H9 (cell line): ENCODE measurements at regions not wholly inside any gene's neighbourhood (a gene's known extent, or its start where the extent isn't known, plus 50 kb on each side); places are given as distances from the start of the nearest gene placed in this dataset.

Experiments used
- DNase-seq: peaks from one replicate; pipeline ENCODE4 v3.0.0-alpha.2; 2017
- H2AFZ ChIP-seq: one replicate; pipeline ENCODE4 v1.6.1; 2013; ENCODE audit warnings: mild to moderate bottlenecking, low read length, control low read depth, moderate library complexity
- H2AK5ac ChIP-seq: 2 replicates; pipeline ENCODE4 v1.6.1; 2013; ENCODE audit warnings: low read length, control low read depth, mixed read lengths; ENCODE audit not compliant: insufficient read length
- H2BK120ac ChIP-seq: one replicate; pipeline ENCODE4 v1.6.1; 2013; ENCODE audit warnings: low read depth, mild to moderate bottlenecking, low read length, control low read depth, inconsistent platforms; ENCODE audit not compliant: poor library complexity, severe bottlenecking
- H2BK12ac ChIP-seq: 2 replicates; pipeline ENCODE4 v1.6.1; 2013; ENCODE audit warnings: low read length, control low read depth, mixed read lengths, low read depth; ENCODE audit not compliant: insufficient read length
- H2BK15ac ChIP-seq: 2 replicates; pipeline ENCODE4 v1.6.1; 2013; ENCODE audit warnings: low read depth, low read length, control low read depth
- H2BK20ac ChIP-seq: one replicate; pipeline ENCODE4 v1.6.1; 2013; ENCODE audit warnings: low read depth, mild to moderate bottlenecking, low read length, control low read depth, inconsistent platforms; ENCODE audit not compliant: poor library complexity, severe bottlenecking
- H2BK5ac ChIP-seq: 2 replicates; pipeline ENCODE4 v1.6.1; 2013; ENCODE audit warnings: low read length, control low read depth, mixed read lengths; ENCODE audit not compliant: insufficient read length
- H3K14ac ChIP-seq: 2 replicates; pipeline ENCODE4 v1.6.1; 2013; ENCODE audit warnings: low read length, control low read depth; ENCODE audit not compliant: insufficient read depth
- H3K18ac ChIP-seq: 2 replicates; pipeline ENCODE4 v1.6.1; 2013; ENCODE audit warnings: low read depth, mild to moderate bottlenecking, mixed read lengths, low read length, control low read depth; ENCODE audit not compliant: insufficient read length
- H3K23ac ChIP-seq: 2 replicates; pipeline ENCODE4 v1.6.1; 2013; ENCODE audit warnings: low read length, control low read depth, mixed read lengths, low read depth; ENCODE audit not compliant: insufficient read length
- H3K23me2 ChIP-seq: 2 replicates; pipeline ENCODE4 v1.6.1; 2013; ENCODE audit warnings: low read depth, mild to moderate bottlenecking, mixed read lengths, low read length, control low read depth; ENCODE audit not compliant: insufficient read length, poor library complexity, severe bottlenecking
- H3K27ac ChIP-seq: 2 replicates; pipeline ENCODE4 v1.5.1; 2013; ENCODE audit warnings: low read length, control low read depth, mixed read lengths, low read depth; ENCODE audit not compliant: insufficient read length
- H3K27me3 ChIP-seq: 2 replicates; pipeline ENCODE4 v1.6.1; 2013; ENCODE audit warnings: low read length, control low read depth, inconsistent platforms; ENCODE audit not compliant: insufficient read depth
- H3K4ac ChIP-seq: 2 replicates; pipeline ENCODE4 v1.6.1; 2013; ENCODE audit warnings: low read depth, mild to moderate bottlenecking, control low read depth, inconsistent platforms, low read length, moderate library complexity
- H3K4me1 ChIP-seq: 2 replicates; pipeline ENCODE4 v1.6.1; 2013; ENCODE audit warnings: low read length, control low read depth, inconsistent platforms; ENCODE audit not compliant: insufficient read depth
- H3K4me2 ChIP-seq: 2 replicates; pipeline ENCODE4 v1.6.1; 2013; ENCODE audit warnings: low read length, control low read depth, mixed read lengths; ENCODE audit not compliant: insufficient read length, insufficient read depth
- H3K56ac ChIP-seq: 2 replicates; pipeline ENCODE4 v1.6.1; 2013; ENCODE audit warnings: low read depth, mild to moderate bottlenecking, mixed read lengths, low read length, control low read depth; ENCODE audit not compliant: insufficient read length
- H3K79me1 ChIP-seq: 2 replicates; pipeline ENCODE4 v1.6.1; 2013; ENCODE audit warnings: low read depth, mild to moderate bottlenecking, moderate library complexity, low read length, control low read depth, inconsistent platforms; ENCODE audit not compliant: insufficient read depth, poor library complexity, severe bottlenecking
- H3K79me2 ChIP-seq: 2 replicates; pipeline ENCODE4 v1.6.1; 2013; ENCODE audit warnings: low read length, control low read depth, inconsistent platforms; ENCODE audit not compliant: insufficient read depth
- H3K9ac ChIP-seq: 2 replicates; pipeline ENCODE4 v1.6.1; 2013; ENCODE audit warnings: low read length, control low read depth, mixed read lengths; ENCODE audit not compliant: insufficient read length; ENCODE audit errors: extremely low read depth
- H3K9me3 ChIP-seq: one replicate; pipeline ENCODE4 v1.6.1; 2013; ENCODE audit warnings: low read depth, low read length, inconsistent platforms; ENCODE audit not compliant: control insufficient read depth
- H3T11ph ChIP-seq: one replicate; pipeline ENCODE4 v1.6.1; 2013; ENCODE audit warnings: mild to moderate bottlenecking, low read length, control low read depth, inconsistent platforms
- H4K20me1 ChIP-seq: one replicate; pipeline ENCODE4 v1.6.1; 2013; ENCODE audit not compliant: control insufficient read depth, insufficient read length, insufficient read depth
- H4K5ac ChIP-seq: 2 replicates; pipeline ENCODE4 v1.6.1; 2013; ENCODE audit warnings: low read depth, mild to moderate bottlenecking, mixed read lengths, low read length, control low read depth; ENCODE audit not compliant: insufficient read length
- H4K8ac ChIP-seq: replicated peaks from 2 replicates; pipeline ENCODE4 v1.6.1; 2013; ENCODE audit warnings: low read length, control low read depth, mixed read lengths, low read depth; ENCODE audit not compliant: insufficient read length
- H4K91ac ChIP-seq: 2 replicates; pipeline ENCODE4 v1.6.1; 2013; ENCODE audit warnings: low read depth, mild to moderate bottlenecking, moderate library complexity, mixed read lengths, low read length, control low read depth; ENCODE audit not compliant: insufficient read length
- H3K27ac Mint-ChIP-seq, 3 experiments: 2 replicates in 2 of 3; 3 replicates in 1 of 3; pipeline ENCODE4 v1.8.0; 2020 to 2021; ENCODE audit warnings: mixed read lengths in 3 of 3, mild to moderate bottlenecking in 1 of 3, moderate library complexity in 1 of 3
- H3K27me3 Mint-ChIP-seq: 2 replicates; pipeline ENCODE4 v1.8.0; 2021; ENCODE audit warnings: low read depth, mild to moderate bottlenecking, moderate library complexity, mixed read lengths
- H3K36me3 Mint-ChIP-seq, 3 experiments: 2 replicates in 2 of 3; 3 replicates in 1 of 3; pipeline ENCODE4 v1.8.0; 2020 to 2021; ENCODE audit warnings: low read depth in 3 of 3, mixed read lengths in 3 of 3; ENCODE audit not compliant: insufficient read depth in 1 of 3
- H3K4me1 Mint-ChIP-seq, 2 experiments: 2 replicates each; pipeline ENCODE4 v1.8.0; 2020; ENCODE audit warnings: mixed read lengths in 2 of 2
- H3K4me3 Mint-ChIP-seq, 2 experiments: 2 replicates in 1 of 2; 3 replicates in 1 of 2; pipeline ENCODE4 v1.8.0; 2020 to 2021; ENCODE audit warnings: mild to moderate bottlenecking in 2 of 2, mixed read lengths in 2 of 2, moderate library complexity in 1 of 2
- H3K9me3 Mint-ChIP-seq, 2 experiments: 2 replicates in 1 of 2; 3 replicates in 1 of 2; pipeline ENCODE4 v1.8.0; 2020; ENCODE audit warnings: mild to moderate bottlenecking in 2 of 2, mixed read lengths in 2 of 2, moderate library complexity in 1 of 2
- WGBS: extraction: QIAGEN DNeasy Blood & Tissue Kit; methylation state at CpG from one replicate; pipeline ENCODE4 v1.1.7; 2013; ENCODE audit warnings: missing lambda C conversion rate, low lambda C conversion rate, mixed read lengths; ENCODE audit not compliant: insufficient read length; ENCODE audit errors: extremely low coverage; 5-methylcytosine and 5-hydroxymethylcytosine counted together
- TF ChIP-seq, protein P1 (sequence below): fragments of 200-600 bp; sonication (generic); conservative IDR thresholded peaks from 3 replicates; pipeline ENCODE4 v1.8.0; 2021; ENCODE audit warnings: antibody characterized with exemption, mild to moderate bottlenecking

GRCh38 chr9:126128494-126129142, 198.0 kb upstream of the MVB12B start:
- no peak overlapping the region for H3K27ac Mint-ChIP-seq
- no peak overlapping the region for H2BK20ac ChIP-seq
- no peak overlapping the region for H3K9ac ChIP-seq
- H4K8ac ChIP-seq: no peak overlapping the region
- H2BK12ac ChIP-seq: no peak overlapping the region
- no peaks in the 10 kb centered on the region for H3K27me3 ChIP-seq
- no peak overlapping the region for H3K14ac ChIP-seq
- H3K79me1 ChIP-seq: no peaks in the 10 kb centered on the region
- no peaks in the 10 kb centered on the region for H3K23me2 ChIP-seq
- WGBS: no CpG with 5 or more reads among the region's 14 CpGs
- no peak overlapping the region for H3K4ac ChIP-seq
- TF ChIP-seq, protein P1, sequence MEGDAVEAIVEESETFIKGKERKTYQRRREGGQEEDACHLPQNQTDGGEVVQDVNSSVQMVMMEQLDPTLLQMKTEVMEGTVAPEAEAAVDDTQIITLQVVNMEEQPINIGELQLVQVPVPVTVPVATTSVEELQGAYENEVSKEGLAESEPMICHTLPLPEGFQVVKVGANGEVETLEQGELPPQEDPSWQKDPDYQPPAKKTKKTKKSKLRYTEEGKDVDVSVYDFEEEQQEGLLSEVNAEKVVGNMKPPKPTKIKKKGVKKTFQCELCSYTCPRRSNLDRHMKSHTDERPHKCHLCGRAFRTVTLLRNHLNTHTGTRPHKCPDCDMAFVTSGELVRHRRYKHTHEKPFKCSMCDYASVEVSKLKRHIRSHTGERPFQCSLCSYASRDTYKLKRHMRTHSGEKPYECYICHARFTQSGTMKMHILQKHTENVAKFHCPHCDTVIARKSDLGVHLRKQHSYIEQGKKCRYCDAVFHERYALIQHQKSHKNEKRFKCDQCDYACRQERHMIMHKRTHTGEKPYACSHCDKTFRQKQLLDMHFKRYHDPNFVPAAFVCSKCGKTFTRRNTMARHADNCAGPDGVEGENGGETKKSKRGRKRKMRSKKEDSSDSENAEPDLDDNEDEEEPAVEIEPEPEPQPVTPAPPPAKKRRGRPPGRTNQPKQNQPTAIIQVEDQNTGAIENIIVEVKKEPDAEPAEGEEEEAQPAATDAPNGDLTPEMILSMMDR: no peak
- H2AK5ac ChIP-seq: no peak overlapping the region
- no peak overlapping the region for H2AFZ ChIP-seq
- H3T11ph ChIP-seq: no peak overlapping the region
- peaks cover 8 to 9% of the 10 kb centered on the region in 2 experiments; a peak in 4 of 5 replicates for H3K9me3 Mint-ChIP-seq
- H2BK120ac ChIP-seq: no peak overlapping the region
- DNase-seq: peak; percentile 9
- H4K5ac ChIP-seq: no peak overlapping the region
- no peak overlapping the region for H3K56ac ChIP-seq
- H3K27me3 Mint-ChIP-seq: peaks cover 43% of the 10 kb centered on the region
- no peak overlapping the region for H3K27ac ChIP-seq
- H4K91ac ChIP-seq: no peak overlapping the region
- no peaks in the 10 kb centered on the region for H3K79me2 ChIP-seq
- H3K4me3 Mint-ChIP-seq: no peak overlapping the region; a peak in 1 of 5 replicates
- no peaks in the 10 kb centered on the region for H3K9me3 ChIP-seq
- H3K18ac ChIP-seq: no peak overlapping the region
- no peak overlapping the region for H3K4me2 ChIP-seq
- H2BK5ac ChIP-seq: no peak overlapping the region
- no peak overlapping the region for H3K23ac ChIP-seq
- H4K20me1 ChIP-seq: no peaks in the 10 kb centered on the region
- peaks cover 0 to 6% of the 10 kb centered on the region in 2 experiments; a peak in 2 of 4 replicates for H3K4me1 Mint-ChIP-seq
- peaks cover 0 to 4% (median 0%) of the 10 kb centered on the region in 3 experiments; a peak in 1 of 7 replicates for H3K36me3 Mint-ChIP-seq
- H2BK15ac ChIP-seq: no peak overlapping the region
- no peaks in the 10 kb centered on the region for H3K4me1 ChIP-seq
